IPS-15b (cell line): ENCODE measurements at regions not wholly inside any gene's neighbourhood (a gene's known extent, or its start where the extent isn't known, plus 50 kb on each side); places are given as distances from the start of the nearest gene placed in this dataset.
"Not testable (repeated sequence)": the region's sequence is repeated elsewhere in the genome, so short reads cannot be mapped to it uniquely, and the experiment has no call there.

Experiments
- H3K27me3 ChIP-seq: one replicate; pipeline ENCODE4 v1.6.1; 2013; ENCODE audit warnings: low read length; ENCODE audit not compliant: control insufficient read depth, insufficient read depth
- H3K36me3 ChIP-seq: one replicate; pipeline ENCODE4 v1.6.1; 2013; ENCODE audit warnings: low read length; ENCODE audit not compliant: control insufficient read depth, insufficient read depth
- H3K4me1 ChIP-seq: one replicate; pipeline ENCODE4 v1.6.1; 2013; ENCODE audit warnings: mild to moderate bottlenecking, low read length; ENCODE audit not compliant: control insufficient read depth, insufficient read depth
- H3K4me3 ChIP-seq: one replicate; pipeline ENCODE4 v1.5.1; 2013; ENCODE audit warnings: low read depth, low read length
- H3K9ac ChIP-seq: one replicate; pipeline ENCODE4 v1.6.1; 2013; ENCODE audit warnings: low read depth, mild to moderate bottlenecking, low read length
- H3K9me3 ChIP-seq: one replicate; pipeline ENCODE4 v1.6.1; 2013; ENCODE audit warnings: mild to moderate bottlenecking, low read length; ENCODE audit not compliant: control insufficient read depth, insufficient read depth

- Histone ChIP-seq H3K9ac (no peak overlapping the region), H3K4me3 (no peak overlapping the region), H3K4me1 (no peaks in the 10 kb centered on the region), H3K9me3 (no peaks in the 10 kb centered on the region), H3K36me3 (no peaks in the 10 kb centered on the region), H3K27me3 (no peaks in the 10 kb centered on the region)
Measured at GRCh38 chr12:11981121-11981733, 89.5 kb upstream of the BCL2L14 start.

DNA sequence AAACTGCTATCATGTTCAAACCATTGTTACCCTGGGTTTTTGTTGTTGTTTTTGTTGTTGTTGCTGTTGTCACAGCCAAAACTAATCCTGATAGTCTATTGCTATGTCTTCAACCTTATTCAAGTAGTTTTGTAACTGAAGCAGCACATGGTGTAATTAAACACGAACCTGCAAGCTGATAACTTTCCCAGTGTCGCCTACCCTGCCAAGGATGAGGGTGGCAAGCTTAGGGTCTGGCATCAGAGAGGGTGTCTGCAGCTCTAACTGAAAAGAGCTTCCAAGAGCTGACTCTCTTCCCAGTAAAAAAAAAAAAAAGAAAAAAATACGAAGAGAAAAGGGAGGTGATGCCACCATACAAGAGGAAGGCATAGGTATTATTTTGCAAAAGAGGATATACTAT, 86.3 kb upstream of the BCL2L14 start:
- Histone ChIP-seq H3K4me1 (no peaks in the 10 kb centered on the region), H3K4me3 (no peak overlapping the region), H3K9me3 (no peaks in the 10 kb centered on the region), H3K27me3 (no peaks in the 10 kb centered on the region), H3K36me3 (no peaks in the 10 kb centered on the region), H3K9ac (no peak overlapping the region)

DNA sequence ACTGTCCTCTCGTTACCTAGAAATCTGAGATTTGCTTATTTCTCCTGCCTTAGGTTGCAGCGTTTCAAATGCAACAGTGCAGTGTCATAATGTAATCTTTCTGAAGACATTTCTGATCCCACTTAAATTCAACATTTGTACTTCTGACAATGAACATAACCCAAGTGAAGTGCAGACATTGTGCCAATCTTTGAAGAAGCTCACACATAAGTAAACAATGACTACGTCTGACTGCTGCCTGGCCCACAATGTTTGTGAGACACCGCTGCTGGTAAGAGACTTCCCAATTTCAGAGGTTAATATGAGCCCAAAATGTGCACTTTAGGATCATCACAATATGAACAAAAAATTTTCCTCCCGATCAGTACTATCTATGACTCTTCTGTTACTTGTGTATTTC, 84.6 kb upstream of the BCL2L14 start:
- H3K9ac ChIP-seq: no peak overlapping the region
- no peak overlapping the region for H3K4me3 ChIP-seq
- H3K36me3 ChIP-seq: no peaks in the 10 kb centered on the region
- H3K27me3 ChIP-seq: no peaks in the 10 kb centered on the region
- no peaks in the 10 kb centered on the region for H3K4me1 ChIP-seq
- H3K9me3 ChIP-seq: no peaks in the 10 kb centered on the region

DNA sequence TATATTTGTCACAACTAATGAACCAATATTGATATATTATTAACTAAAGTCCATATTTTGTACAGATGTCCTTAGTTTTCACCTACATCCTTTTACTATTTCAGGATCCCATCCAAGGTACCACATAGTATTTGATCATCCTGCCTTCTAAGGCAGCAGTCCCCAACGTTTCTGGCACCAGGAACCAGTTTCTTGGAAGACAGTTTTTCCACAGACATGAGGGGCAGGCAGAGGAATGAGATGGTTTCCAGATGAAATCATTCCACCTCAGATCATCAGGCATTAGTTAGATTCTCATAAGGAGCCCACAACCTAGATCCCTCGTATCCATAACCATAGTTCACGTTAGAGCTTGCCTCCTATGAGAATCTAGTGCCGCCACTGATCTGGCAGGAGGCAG, 82.8 kb upstream of the BCL2L14 start:
- no peaks in the 10 kb centered on the region for H3K27me3 ChIP-seq
- H3K4me1 ChIP-seq: no peaks in the 10 kb centered on the region
- H3K36me3 ChIP-seq: no peaks in the 10 kb centered on the region
- H3K9ac ChIP-seq: no peak overlapping the region
- no peaks in the 10 kb centered on the region for H3K9me3 ChIP-seq
- no peak overlapping the region for H3K4me3 ChIP-seq

DNA sequence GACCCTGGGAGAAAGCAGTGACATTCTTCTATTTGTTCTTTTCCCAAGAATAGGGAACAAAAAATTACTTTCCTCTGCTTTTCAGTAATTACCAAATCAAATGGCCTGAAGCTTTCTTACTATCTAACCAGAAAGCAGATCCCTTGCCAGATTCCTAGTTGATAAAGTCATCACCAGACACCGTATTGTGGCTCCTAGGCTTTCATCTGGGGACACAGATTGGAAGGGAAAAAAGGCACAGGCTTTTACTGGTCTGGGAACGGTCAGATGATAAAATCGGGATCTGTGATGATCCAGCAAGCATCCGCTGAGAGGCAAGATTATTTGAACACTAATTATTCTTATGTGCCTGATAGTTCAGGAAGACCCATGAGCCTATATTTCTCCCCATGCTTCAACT, 79.1 kb upstream of the BCL2L14 start:
- no peak overlapping the region for H3K4me3 ChIP-seq
- no peak overlapping the region for H3K9ac ChIP-seq
- no peaks in the 10 kb centered on the region for H3K36me3 ChIP-seq
- no peaks in the 10 kb centered on the region for H3K9me3 ChIP-seq
- no peaks in the 10 kb centered on the region for H3K27me3 ChIP-seq
- H3K4me1 ChIP-seq: no peaks in the 10 kb centered on the region

DNA sequence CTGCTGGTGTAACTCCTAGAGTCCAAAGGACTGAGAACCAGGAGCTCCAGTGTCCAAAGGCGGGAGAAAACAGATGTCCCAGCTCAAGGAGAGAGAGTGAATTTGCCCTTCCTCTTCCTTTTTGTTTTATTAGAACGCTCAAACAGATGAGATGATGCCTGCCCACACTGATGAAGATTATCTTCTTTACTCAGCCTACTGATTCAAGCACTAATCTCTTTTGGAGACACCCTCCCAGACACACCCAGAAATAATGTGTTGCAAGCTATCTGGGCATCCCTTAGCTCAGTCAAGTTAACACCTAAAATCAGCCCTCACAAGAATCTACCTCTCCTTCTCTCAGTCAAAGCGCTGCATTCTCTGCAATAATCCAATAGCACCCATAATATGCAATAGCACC, 78.2 kb upstream of the BCL2L14 start:
- H3K27me3 ChIP-seq: no peaks in the 10 kb centered on the region
- no peaks in the 10 kb centered on the region for H3K36me3 ChIP-seq
- H3K9ac ChIP-seq: no peak overlapping the region
- no peaks in the 10 kb centered on the region for H3K4me1 ChIP-seq
- H3K9me3 ChIP-seq: no peaks in the 10 kb centered on the region
- H3K4me3 ChIP-seq: no peak overlapping the region

GRCh38 chr12:11998307-11998943, 72.3 kb upstream of the BCL2L14 start:
- not testable (repeated sequence) for H3K27me3 ChIP-seq

GRCh38 chr12:11998944-11999315, 71.8 kb upstream of the BCL2L14 start:
- no peaks in the 10 kb centered on the region for H3K4me1 ChIP-seq
- no peak overlapping the region for H3K4me3 ChIP-seq
- no peaks in the 10 kb centered on the region for H3K9me3 ChIP-seq
- H3K36me3 ChIP-seq: no peaks in the 10 kb centered on the region
- no peak overlapping the region for H3K9ac ChIP-seq
- H3K27me3 ChIP-seq: no peaks in the 10 kb centered on the region

More at GRCh38 chr12:11998307-11998943, 72.3 kb upstream of the BCL2L14 start:
- H3K9me3 ChIP-seq, H3K4me3 ChIP-seq, H3K9ac ChIP-seq, H3K36me3 ChIP-seq, H3K4me1 ChIP-seq: not testable (repeated sequence)

- Histone ChIP-seq H3K4me3 (no peak overlapping the region), H3K27me3 (no peaks in the 10 kb centered on the region), H3K36me3 (no peaks in the 10 kb centered on the region), H3K9ac (no peak overlapping the region), H3K9me3 (no peaks in the 10 kb centered on the region), H3K4me1 (peaks cover 2% of the 10 kb centered on the region)
Measured at GRCh38 chr12:12003609-12004008, 67.1 kb upstream of the BCL2L14 start.

- Histone ChIP-seq H3K27me3 (no peaks in the 10 kb centered on the region), H3K4me3 (no peak overlapping the region), H3K9ac (no peak overlapping the region), H3K4me1 (peaks cover 4% of the 10 kb centered on the region), H3K9me3 (no peaks in the 10 kb centered on the region), H3K36me3 (no peaks in the 10 kb centered on the region)
Measured at GRCh38 chr12:12004524-12004923, 66.2 kb upstream of the BCL2L14 start.

GRCh38 chr12:12007001-12007712, 63.6 kb upstream of the BCL2L14 start:
- H3K4me1 ChIP-seq: peaks cover 16% of the 10 kb centered on the region
- H3K4me3 ChIP-seq: no peak overlapping the region
- H3K9me3 ChIP-seq: no peaks in the 10 kb centered on the region
- H3K36me3 ChIP-seq: no peaks in the 10 kb centered on the region
- H3K9ac ChIP-seq: no peak overlapping the region
- no peaks in the 10 kb centered on the region for H3K27me3 ChIP-seq

- Histone ChIP-seq H3K4me3 (no peak overlapping the region), H3K4me1 (peaks cover 17% of the 10 kb centered on the region), H3K9me3 (no peaks in the 10 kb centered on the region), H3K27me3 (no peaks in the 10 kb centered on the region), H3K9ac (no peak overlapping the region), H3K36me3 (no peaks in the 10 kb centered on the region)
Measured at GRCh38 chr12:12007713-12008231, 63.0 kb upstream of the BCL2L14 start.
